Stimulated activated CD8-positive, alpha-beta memory T cell treated with anti-CD3 and anti-CD28 coated beads, Interleukin-4, amount 100 ng/mL, for 4 hours (primary cell): ENCODE measurements at regions not wholly inside any gene's neighbourhood (a gene's known extent, or its start where the extent isn't known, plus 50 kb on each side); places are given as distances from the start of the nearest gene placed in this dataset.
"Not testable (repeated sequence)": the region's sequence is repeated elsewhere in the genome, so short reads cannot be mapped to it uniquely, and the experiment has no call there.

Experiments
- DNase-seq, 2 donors: peaks; one replicate each; pipeline ENCODE4 v3.0.0-alpha.2; 2020; ENCODE audit warnings: low read depth in 2 of 2, low spot score in 1 of 2

GRCh38 chr10:45243261-45243660 is 72.1 kb downstream of the OR13A1 start:
- no peak for DNase-seq

GRCh38 chr10:45246522-45246921 is 68.9 kb downstream of the OR13A1 start:
- DNase-seq: no peak

- DNase-seq: no peak
These were observed 65.3 kb downstream of the OR13A1 start for GRCh38 chr10:45249978-45250693.

- not testable (repeated sequence) for DNase-seq
These were observed 64.7 kb downstream of the OR13A1 start for GRCh38 chr10:45250694-45251075.
